NT2/D1 (cell line): ENCODE measurements at regions not wholly inside any gene's neighbourhood (a gene's known extent, or its start where the extent isn't known, plus 50 kb on each side); places are given as distances from the start of the nearest gene placed in this dataset.

Experiments used
- SUZ12 ChIP-seq: IDR thresholded peaks from 2 replicates; pipeline ENCODE4 v1.6.1; 2011; ENCODE audit not compliant: insufficient read length, insufficient read depth; ENCODE audit errors: extremely low read depth
- YY1 ChIP-seq: IDR thresholded peaks from 2 replicates; pipeline ENCODE4 v1.6.1; 2011; ENCODE audit not compliant: insufficient read length, insufficient read depth
- ZNF274 ChIP-seq: IDR thresholded peaks from 2 replicates; pipeline ENCODE4 v1.6.1; 2011; ENCODE audit warnings: mild to moderate bottlenecking, low read depth, low read length

- TF ChIP-seq YY1 (no peak), SUZ12 (no peak), ZNF274 (no peak)
Observed at GRCh38 chr4:166341992-166342391, 469.0 kb downstream of the TLL1 start.
